ENCODE measurements at regions not wholly inside any gene's neighbourhood (a gene's known extent, or its start where the extent isn't known, plus 50 kb on each side); places are given as distances from the start of the nearest gene placed in this dataset.

- DNase-seq = no peak
These were observed 1006.6 kb upstream of the LRRN3 start for GRCh38 chr7:110084181-110084807.

GRCh38 chr7:110090110-110090820 lies 1000.7 kb upstream of the LRRN3 start:
- peak; percentile 16 for DNase-seq

- DNase-seq = no peak
These were observed 995.4 kb upstream of the LRRN3 start for GRCh38 chr7:110095372-110096052.

GRCh38 chr7:110104243-110104642 lies 986.7 kb upstream of the LRRN3 start:
- DNase-seq = no peak

- no peak for DNase-seq
These were observed 985.6 kb upstream of the LRRN3 start for GRCh38 chr7:110105307-110105706.

- no peak for DNase-seq
These were observed 985.1 kb upstream of the LRRN3 start for GRCh38 chr7:110105840-110106239.

GRCh38 chr7:110119883-110120581 lies 970.9 kb upstream of the LRRN3 start:
- DNase-seq = peak; percentile 3

GRCh38 chr7:110129159-110129558 lies 961.8 kb upstream of the LRRN3 start:
- no peak for DNase-seq

- DNase-seq = no peak
These were observed 960.3 kb upstream of the LRRN3 start for GRCh38 chr7:110130669-110131068.

- DNase-seq = no peak
These were observed 959.6 kb upstream of the LRRN3 start for GRCh38 chr7:110131344-110131743.

GRCh38 chr7:110139056-110139455 lies 951.9 kb upstream of the LRRN3 start:
- no peak for DNase-seq

GRCh38 chr7:110142939-110143526 lies 947.9 kb upstream of the LRRN3 start:
- no peak for DNase-seq

- no peak for DNase-seq
These were observed 946.3 kb upstream of the LRRN3 start for GRCh38 chr7:110144599-110144998.

GRCh38 chr7:110148054-110148453 lies 942.9 kb upstream of the LRRN3 start:
- DNase-seq = no peak

- DNase-seq = no peak
These were observed 937.7 kb upstream of the LRRN3 start for GRCh38 chr7:110153222-110153621.

- DNase-seq = no peak
These were observed 934.4 kb upstream of the LRRN3 start for GRCh38 chr7:110156511-110156910.

GRCh38 chr7:110157631-110158362 lies 933.1 kb upstream of the LRRN3 start:
- DNase-seq = peak; percentile 58

- DNase-seq = peak; percentile 24
These were observed 922.9 kb upstream of the LRRN3 start for GRCh38 chr7:110168010-110168409.

- DNase-seq = peak; percentile 13
These were observed 920.1 kb upstream of the LRRN3 start for GRCh38 chr7:110170841-110171240.

GRCh38 chr7:110177463-110177862 lies 913.5 kb upstream of the LRRN3 start:
- DNase-seq = no peak

- DNase-seq = no peak
These were observed 911.9 kb upstream of the LRRN3 start for GRCh38 chr7:110179037-110179436.

GRCh38 chr7:110181768-110182167 lies 909.2 kb upstream of the LRRN3 start:
- DNase-seq = no peak
